Endothelial cell of umbilical vein (primary cell): ENCODE measurements at regions not wholly inside any gene's neighbourhood (a gene's known extent, or its start where the extent isn't known, plus 50 kb on each side); places are given as distances from the start of the nearest gene placed in this dataset.

Source experiments
- BruUV-seq: library from RNA; stranded (reverse); fragments of 400-500 nt; replicated peaks from 2 replicates; lab custom pipeline; 2021; lab: Mats Ljungman, UMichigan
- CTCF ChIA-PET: fragments of 300-600, 350-600 bp; sonication (Branson Sonifier 250); formaldehyde crosslinking; loops from one replicate; lab custom pipeline; 2021; ENCODE audit warnings: antibody characterized with exemption, inconsistent platforms; lab: Charles Lee
- POLR2A ChIA-PET: fragments of 300-600, 350-600 bp; sonication (Branson Sonifier 250); formaldehyde crosslinking; loops from one replicate; lab custom pipeline; 2021; ENCODE audit warnings: antibody characterized with exemption, inconsistent platforms; lab: Charles Lee
- DNase-seq: peaks from one replicate; pipeline ENCODE4 v3.0.0-alpha.2; 2011; ENCODE audit warnings: low read depth, low spot score
- FAIRE-seq: peaks from 2 replicates; lab custom pipeline; 2011; peaks lifted over from hg19 to GRCh38; lab: Jason Lieb, UNC
- H2AFZ ChIP-seq: 2 replicates; pipeline ENCODE4 v1.6.0; 2012; ENCODE audit warnings: low read depth, low read length, control low read depth, inconsistent platforms
- H3K27ac ChIP-seq: 2 replicates; pipeline ENCODE4 v1.5.1; 2011; ENCODE audit warnings: low read depth, mild to moderate bottlenecking, control low read depth, low read length, moderate library complexity; ENCODE audit not compliant: insufficient read depth
- H3K27me3 ChIP-seq, 2 experiments: 2 replicates each; pipeline versions ENCODE4 v1.6.0 to v1.6.1; 2011; ENCODE audit warnings: low read length in 2 of 2, mixed read lengths in 1 of 2; ENCODE audit not compliant: control insufficient read depth in 2 of 2, insufficient read depth in 2 of 2
- H3K36me3 ChIP-seq, 2 experiments: 2 replicates in 1 of 2; 3 replicates in 1 of 2; pipeline ENCODE4 v1.5.1; 2011; ENCODE audit warnings: low read length in 2 of 2, mild to moderate bottlenecking in 1 of 2, moderate library complexity in 1 of 2; ENCODE audit not compliant: control insufficient read depth in 2 of 2, insufficient read depth in 2 of 2; ENCODE audit errors: extremely low read depth in 1 of 2
- H3K4me1 ChIP-seq: 3 replicates; pipeline ENCODE4 v1.5.1; 2011; ENCODE audit warnings: mild to moderate bottlenecking, low read length; ENCODE audit not compliant: control insufficient read depth, insufficient read depth; ENCODE audit errors: extremely low read depth
- H3K4me2 ChIP-seq: 2 replicates; pipeline ENCODE4 v1.6.1; 2011; ENCODE audit warnings: low read length, control low read depth, mixed read lengths; ENCODE audit not compliant: insufficient read depth
- H3K4me3 ChIP-seq, 3 experiments: fragments of 200-600 bp in 1 of 3; sonication (generic), shearing (Covaris generic) in 1 of 3; replicated peaks in 1 of 3; 2 replicates each; pipeline ENCODE4 v1.5.1; 2011 to 2016; ENCODE audit warnings: control low read depth in 3 of 3, low read length in 3 of 3, mild to moderate bottlenecking in 2 of 3, inconsistent platforms in 1 of 3, low read depth in 1 of 3, moderate library complexity in 1 of 3; ENCODE audit not compliant: insufficient read depth in 1 of 3
- H3K79me2 ChIP-seq: 2 replicates; pipeline ENCODE4 v1.6.0; 2012; ENCODE audit warnings: low read length, inconsistent platforms; ENCODE audit not compliant: control insufficient read depth, insufficient read depth
- H3K9ac ChIP-seq: replicated peaks from 2 replicates; pipeline ENCODE3; 2011; ENCODE audit warnings: low read length, control low read depth; ENCODE audit not compliant: insufficient read depth; ENCODE audit errors: extremely low read depth
- H3K9me1 ChIP-seq: replicated peaks from 3 replicates; pipeline ENCODE4 v1.6.0; 2011; ENCODE audit warnings: mild to moderate bottlenecking, low read length; ENCODE audit not compliant: control insufficient read depth, insufficient read depth; ENCODE audit errors: extremely low read depth
- H3K9me3 ChIP-seq: replicated peaks from 2 replicates; pipeline ENCODE4 v1.5.1; 2012; ENCODE audit warnings: low read length, inconsistent platforms; ENCODE audit not compliant: control insufficient read depth, insufficient read depth
- H4K20me1 ChIP-seq: replicated peaks from 2 replicates; pipeline ENCODE3; 2011; ENCODE audit warnings: mild to moderate bottlenecking, low read length; ENCODE audit not compliant: control insufficient read depth, insufficient read depth; ENCODE audit errors: extremely low read depth
- CTCF ChIP-seq, 2 donors: IDR thresholded peaks; 1 replicate in 1 of 2; 2 replicates in 1 of 2; pipeline ENCODE4 v1.5.1; 2011; ENCODE audit warnings: low read length in 2 of 2, mild to moderate bottlenecking in 2 of 2, moderate library complexity in 2 of 2, control low read depth in 1 of 2, inconsistent platforms in 1 of 2, low read depth in 1 of 2; ENCODE audit not compliant: insufficient read depth in 1 of 2; ENCODE audit errors: extremely low read depth in 1 of 2
- EZH2 ChIP-seq: IDR thresholded peaks from 2 replicates; pipeline ENCODE4 v1.6.1; 2012; ENCODE audit warnings: borderline replicate concordance, low read depth, mild to moderate bottlenecking, moderate library complexity, low read length, inconsistent platforms; ENCODE audit not compliant: severe bottlenecking
- FOS ChIP-seq: IDR thresholded peaks from 2 replicates; pipeline ENCODE4 v1.6.1; 2011; ENCODE audit warnings: mild to moderate bottlenecking, low read length, moderate library complexity, borderline replicate concordance; ENCODE audit not compliant: insufficient read depth
- GATA2 ChIP-seq: IDR thresholded peaks from 2 replicates; pipeline ENCODE4 v1.7.0; 2011; ENCODE audit warnings: low read depth, mild to moderate bottlenecking, moderate library complexity, mixed read lengths, low read length; ENCODE audit not compliant: insufficient read length, insufficient read depth
- JUN ChIP-seq: IDR thresholded peaks from 2 replicates; pipeline ENCODE4 v1.6.1; 2011; ENCODE audit warnings: borderline replicate concordance, low read depth; ENCODE audit not compliant: insufficient read length, insufficient read depth
- MAX ChIP-seq: IDR thresholded peaks from 2 replicates; pipeline ENCODE4 v1.6.1; 2011; ENCODE audit not compliant: insufficient read depth, insufficient read length
- MYC ChIP-seq: IDR thresholded peaks from one replicate; pipeline ENCODE4 v1.6.1; 2011; ENCODE audit warnings: mild to moderate bottlenecking, low read depth, low read length
- POLR2A ChIP-seq: IDR thresholded peaks from 2 replicates; pipeline ENCODE4 v1.6.1; 2012; ENCODE audit warnings: low read depth, mild to moderate bottlenecking, control low read depth, low read length
- POLR2AphosphoS5 ChIP-seq: IDR thresholded peaks from 2 replicates; pipeline ENCODE4 v1.6.1; 2012; ENCODE audit warnings: low read depth, mild to moderate bottlenecking, control low read depth, low read length, moderate library complexity; ENCODE audit not compliant: insufficient read depth
- dilution Hi-C: fragments of 300-500 bp; cut with MboI; formaldehyde crosslinking; loops from one replicate; pipeline ENCODE4 v1.15.0; 2019; ENCODE audit warnings: low sequenced_read_pairs; ENCODE audit not compliant: extremely low pct_ligation_motif_present
- intact Hi-C: fragments of 100-400 bp; cut with micrococcal nuclease; formaldehyde crosslinking; loops from one replicate; pipeline ENCODE4 v1.10.0; 2022

- Histone ChIP-seq H3K9ac (no peak overlapping the region), H3K9me1 (no peaks in the 10 kb centered on the region), H4K20me1 (no peaks in the 10 kb centered on the region), H3K4me1 (no peaks in the 10 kb centered on the region), H2AFZ (no peak overlapping the region), H3K36me3 (no peaks in the 10 kb centered on the region), H3K9me3 (no peaks in the 10 kb centered on the region), H3K4me2 (no peak overlapping the region), H3K79me2 (no peaks in the 10 kb centered on the region), H3K4me3 (no peak overlapping the region), H3K27ac (no peak overlapping the region), H3K27me3 (no peaks in the 10 kb centered on the region)
- no peak for TF ChIP-seq POLR2AphosphoS5
- TF ChIP-seq FOS = no peak
- TF ChIP-seq JUN = no peak
- TF ChIP-seq POLR2A = no peak
- no peak for TF ChIP-seq EZH2
- no peak for TF ChIP-seq MYC
- no peak for TF ChIP-seq CTCF (IDR thresholded peaks at IDR 0.05; ENCODE audit: extremely low read depth in 1 of 2, insufficient read depth in 1 of 2, low read depth in 1 of 2, low read length in 2 of 2)
- TF ChIP-seq MAX = no peak
- TF ChIP-seq GATA2 = no peak
- intact Hi-C loops (no loop called here), dilution Hi-C loops (no loop called here)
- ChIA-PET CTCF (interaction anchor here (1.4 kb wide), 1 partner anchor 36 kb away, joined by 3 read pairs; no protein-coding TSS in a partner anchor), POLR2A (no interaction called here)
- no peak for FAIRE-seq
- BruUV-seq = no TSS peak
- no peak for DNase-seq
Measured at GRCh38 chr2:38232454-38232853, 144.6 kb downstream of the ATL2 start.
